Sigmoid colon (tissue), 6 donors: ENCODE measurements at regions not wholly inside any gene's neighbourhood (a gene's known extent, or its start where the extent isn't known, plus 50 kb on each side); places are given as distances from the start of the nearest gene placed in this dataset.

ENCODE experiments used
- DNase-seq: peaks from one replicate; pipeline ENCODE4 v3.0.0-alpha.2; 2019
- H3K27ac ChIP-seq, 4 donors: fragments of 200-600 bp; sonication (generic); one replicate each; pipeline ENCODE4 v1.5.1; 2016 to 2019; ENCODE audit warnings: mild to moderate bottlenecking in 1 of 4
- H3K27me3 ChIP-seq, 3 donors: fragments of 200-600 bp; sonication (generic); one replicate each; pipeline ENCODE4 v1.5.1; 2019; ENCODE audit warnings: mild to moderate bottlenecking in 1 of 3
- H3K36me3 ChIP-seq, 4 donors: fragments of 200-600 bp; sonication (generic); one replicate each; pipeline ENCODE4 v1.5.1; 2016 to 2019
- H3K4me1 ChIP-seq, 4 donors: fragments of 200-600 bp; sonication (generic); one replicate each; pipeline ENCODE4 v1.5.1; 2017 to 2019
- H3K4me3 ChIP-seq, 4 donors: fragments of 200-600 bp; sonication (generic); one replicate each; pipeline ENCODE4 v1.5.1; 2017 to 2019; ENCODE audit warnings: mild to moderate bottlenecking in 2 of 4, moderate library complexity in 1 of 4
- H3K9me3 ChIP-seq, 4 donors: fragments of 200-600 bp in 3 of 4; sonication (generic) in 3 of 4; one replicate each; pipeline versions ENCODE4 v1.5.1 to v1.6.1; 2013 to 2019
- EP300 ChIP-seq, 4 donors: sonication (generic); formaldehyde crosslinking; IDR thresholded peaks; one replicate each; pipeline ENCODE4 v1.6.1; 2017; ENCODE audit warnings: antibody characterized with exemption in 4 of 4
- POLR2A ChIP-seq, 2 donors: fragments of 450-650 bp; IDR thresholded peaks; one replicate each; pipeline ENCODE4 v1.6.1; 2016; ENCODE audit warnings: antibody characterized with exemption in 2 of 2, mild to moderate bottlenecking in 2 of 2, moderate library complexity in 2 of 2
- POLR2AphosphoS5 ChIP-seq, 4 donors: sonication (generic); formaldehyde crosslinking; IDR thresholded peaks; one replicate each; pipeline ENCODE4 v1.6.1; 2017; ENCODE audit warnings: antibody characterized with exemption in 4 of 4
- WGBS, 2 donors: extraction: QIAGEN DNeasy Blood & Tissue Kit; methylation state at CpG; one replicate each; pipeline ENCODE4 v1.1.7; 2013; 5-methylcytosine and 5-hydroxymethylcytosine counted together
- intact Hi-C: fragments of 100-400 bp; cut with DNase I; formaldehyde crosslinking; loops from one replicate; pipeline ENCODE4 v1.15.1; 2023
- TF ChIP-seq, protein P1 (sequence below), 4 experiments: fragments of 450-650 bp in 3 of 4; fragments of 200-600 bp in 1 of 4; IDR thresholded peaks; one replicate each; pipeline ENCODE4 v1.5.1; 2016 to 2019; ENCODE audit warnings: antibody characterized with exemption in 4 of 4, mild to moderate bottlenecking in 3 of 4, moderate library complexity in 2 of 4
- donor health status: healthy with polysubstance abuse.
- donor health status: healthy.

GRCh38 chr12:92539110-92539749 is 163.6 kb upstream of the PLEKHG7 start:
- Histone ChIP-seq H3K4me1 (peaks cover 0 to 45% (median 34%) of the 10 kb centered on the region in 4 donors), H3K4me3 (no peak overlapping the region), H3K27me3 (no peaks in the 10 kb centered on the region), H3K9me3 (no peaks in the 10 kb centered on the region), H3K36me3 (no peaks in the 10 kb centered on the region), H3K27ac (peak overlapping the region in 2 of 4 donors; percentile 50 to 65)
- intact Hi-C loops = no loop called here
- WGBS, 2 donors = 41 to 57% methylated on average over 5 of the region's 5 CpGs
- no peak for DNase-seq
- TF ChIP-seq, protein P1, sequence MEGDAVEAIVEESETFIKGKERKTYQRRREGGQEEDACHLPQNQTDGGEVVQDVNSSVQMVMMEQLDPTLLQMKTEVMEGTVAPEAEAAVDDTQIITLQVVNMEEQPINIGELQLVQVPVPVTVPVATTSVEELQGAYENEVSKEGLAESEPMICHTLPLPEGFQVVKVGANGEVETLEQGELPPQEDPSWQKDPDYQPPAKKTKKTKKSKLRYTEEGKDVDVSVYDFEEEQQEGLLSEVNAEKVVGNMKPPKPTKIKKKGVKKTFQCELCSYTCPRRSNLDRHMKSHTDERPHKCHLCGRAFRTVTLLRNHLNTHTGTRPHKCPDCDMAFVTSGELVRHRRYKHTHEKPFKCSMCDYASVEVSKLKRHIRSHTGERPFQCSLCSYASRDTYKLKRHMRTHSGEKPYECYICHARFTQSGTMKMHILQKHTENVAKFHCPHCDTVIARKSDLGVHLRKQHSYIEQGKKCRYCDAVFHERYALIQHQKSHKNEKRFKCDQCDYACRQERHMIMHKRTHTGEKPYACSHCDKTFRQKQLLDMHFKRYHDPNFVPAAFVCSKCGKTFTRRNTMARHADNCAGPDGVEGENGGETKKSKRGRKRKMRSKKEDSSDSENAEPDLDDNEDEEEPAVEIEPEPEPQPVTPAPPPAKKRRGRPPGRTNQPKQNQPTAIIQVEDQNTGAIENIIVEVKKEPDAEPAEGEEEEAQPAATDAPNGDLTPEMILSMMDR (IDR thresholded peaks at IDR 0.05) = no peak
- no peak for TF ChIP-seq POLR2A (IDR thresholded peaks at IDR 0.05)
- peak in 3 of 4 donors; percentile 14 to 69 (median 42) for TF ChIP-seq POLR2AphosphoS5 (IDR thresholded peaks at IDR 0.05)
- TF ChIP-seq EP300 (IDR thresholded peaks at IDR 0.05) = peak in 1 of 4 donors; percentile 33

DNA sequence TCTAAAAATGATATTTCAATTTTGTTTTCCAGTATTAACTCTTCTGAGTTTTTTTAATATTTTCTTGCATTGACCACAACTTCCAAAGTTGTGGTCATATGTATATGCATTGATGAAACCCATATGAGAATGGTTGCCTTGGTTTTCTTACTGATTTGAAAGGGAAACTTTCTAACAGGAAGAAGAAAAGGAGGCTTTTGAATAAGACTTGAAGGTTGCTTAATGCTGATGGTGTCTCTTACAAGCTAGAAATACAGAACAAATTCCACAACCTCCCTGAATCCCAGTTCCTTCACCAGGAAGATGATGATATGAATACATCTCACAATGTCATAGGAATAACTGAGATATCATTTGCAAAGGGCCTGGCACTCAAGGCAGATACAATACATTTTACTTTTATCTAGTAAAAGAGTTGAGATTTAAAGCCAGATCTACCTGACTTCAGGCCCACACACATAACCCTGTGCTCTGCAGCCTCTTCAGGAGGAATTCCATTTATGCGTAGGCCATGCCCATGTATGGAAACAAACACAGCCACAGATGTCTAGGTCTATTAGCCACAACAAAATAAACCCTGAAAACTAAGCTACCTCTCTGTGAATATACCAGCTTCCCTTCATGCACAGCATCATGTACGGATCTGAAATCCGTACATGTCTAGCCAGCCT is 165.4 kb upstream of the PLEKHG7 start:
- Histone ChIP-seq H3K9me3 (no peaks in the 10 kb centered on the region), H3K36me3 (no peaks in the 10 kb centered on the region), H3K4me1 (peaks cover 0 to 31% (median 22%) of the 10 kb centered on the region in 4 donors), H3K27me3 (no peaks in the 10 kb centered on the region), H3K4me3 (no peak overlapping the region), H3K27ac (no peak overlapping the region)
- no peak for TF ChIP-seq POLR2AphosphoS5 (IDR thresholded peaks at IDR 0.05)
- intact Hi-C loops = no loop called here
- WGBS, 2 donors = 89 to 92% methylated on average over 3 of the region's 3 CpGs
- no peak for DNase-seq

GRCh38 chr12:92535961-92536360 is 166.8 kb upstream of the PLEKHG7 start:
- TF ChIP-seq, protein P1 (IDR thresholded peaks at IDR 0.05) = no peak
- no peak for TF ChIP-seq EP300 (IDR thresholded peaks at IDR 0.05)
- TF ChIP-seq POLR2A (IDR thresholded peaks at IDR 0.05) = no peak
- no peak for TF ChIP-seq POLR2AphosphoS5 (IDR thresholded peaks at IDR 0.05)
- H3K36me3 ChIP-seq = no peaks in the 10 kb centered on the region
- no peak overlapping the region for H3K27ac ChIP-seq
- no peak for DNase-seq
- no peaks in the 10 kb centered on the region for H3K27me3 ChIP-seq
- WGBS, 2 donors = 93 to 99% methylated on average over 3 of the region's 3 CpGs
- peaks cover 0 to 31% (median 21%) of the 10 kb centered on the region in 4 donors for H3K4me1 ChIP-seq
- intact Hi-C loops = no loop called here
- H3K4me3 ChIP-seq = no peak overlapping the region
- H3K9me3 ChIP-seq = no peaks in the 10 kb centered on the region

- no peaks in the 10 kb centered on the region for H3K9me3 ChIP-seq
- intact Hi-C loops = no loop called here
- H3K36me3 ChIP-seq = no peaks in the 10 kb centered on the region
- H3K4me1 ChIP-seq = peaks cover 0 to 6% (median 0%) of the 10 kb centered on the region in 4 donors
- H3K27ac ChIP-seq = no peak overlapping the region
- TF ChIP-seq, protein P1 (IDR thresholded peaks at IDR 0.05) = no peak
- TF ChIP-seq POLR2AphosphoS5 (IDR thresholded peaks at IDR 0.05) = no peak
- no peak for TF ChIP-seq EP300 (IDR thresholded peaks at IDR 0.05)
- TF ChIP-seq POLR2A (IDR thresholded peaks at IDR 0.05) = no peak
- H3K27me3 ChIP-seq = no peaks in the 10 kb centered on the region
- H3K4me3 ChIP-seq = no peak overlapping the region
- DNase-seq = no peak
- 93 to 95% methylated on average over 8 of the region's 8 CpGs for WGBS, 2 donors
These were observed 169.4 kb upstream of the PLEKHG7 start for GRCh38 chr12:92533280-92533890.

GRCh38 chr12:92530706-92531105 is 172.1 kb upstream of the PLEKHG7 start:
- Histone ChIP-seq H3K4me1 (no peaks in the 10 kb centered on the region), H3K27ac (no peak overlapping the region), H3K27me3 (no peaks in the 10 kb centered on the region), H3K4me3 (no peak overlapping the region), H3K9me3 (no peaks in the 10 kb centered on the region), H3K36me3 (no peaks in the 10 kb centered on the region)
- TF ChIP-seq, protein P1 (IDR thresholded peaks at IDR 0.05) = no peak
- TF ChIP-seq POLR2A (IDR thresholded peaks at IDR 0.05) (no peak), POLR2AphosphoS5 (IDR thresholded peaks at IDR 0.05) (no peak), EP300 (IDR thresholded peaks at IDR 0.05) (no peak)
- intact Hi-C loops = no loop called here
- WGBS, 2 donors = 78 to 83% methylated on average over 1 of the region's 1 CpG
- DNase-seq = no peak
